GM23248 (cell line): ENCODE measurements at regions not wholly inside any gene's neighbourhood (a gene's known extent, or its start where the extent isn't known, plus 50 kb on each side); places are given as distances from the start of the nearest gene placed in this dataset.

ENCODE experiments used
- EZH2 ChIP-seq: fragments of 200-600 bp; sonication (generic); IDR thresholded peaks from 2 replicates; pipeline ENCODE4 v1.6.1; 2018; ENCODE audit warnings: antibody characterized with exemption, mild to moderate bottlenecking; ENCODE audit not compliant: insufficient read depth, poor library complexity, severe bottlenecking
- EZH2phosphoT487 ChIP-seq: fragments of 200-600 bp; sonication (generic); IDR thresholded peaks from 2 replicates; pipeline ENCODE4 v1.6.1; 2018; ENCODE audit warnings: antibody characterized with exemption, moderate library complexity, mild to moderate bottlenecking, low read depth; ENCODE audit not compliant: insufficient read depth

DNA sequence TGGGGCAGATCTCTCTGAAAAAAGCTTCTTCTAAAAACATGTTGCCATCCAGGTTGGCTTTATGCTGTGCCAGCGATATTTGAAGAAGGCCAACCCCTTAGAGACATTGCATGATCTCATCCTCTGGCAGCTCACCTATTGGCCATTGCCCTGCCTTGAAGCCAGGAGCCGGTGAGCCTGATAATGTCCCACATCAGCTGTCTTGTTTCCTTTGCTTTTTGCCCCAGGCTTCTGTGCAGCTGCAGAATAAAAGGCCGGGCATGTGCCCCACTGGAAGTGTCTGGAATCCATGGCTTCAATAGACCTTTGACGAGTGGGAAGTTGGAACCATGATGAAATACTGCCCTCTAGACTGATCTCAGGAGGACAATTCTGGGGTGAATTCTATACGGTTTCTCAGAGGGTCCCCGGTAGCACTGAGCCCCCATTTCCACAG lies 523.5 kb upstream of the ZEB2 start:
- TF ChIP-seq EZH2 (no peak), EZH2phosphoT487 (no peak)
